Middle frontal gyrus (tissue), 1 donor: ENCODE measurements at regions not wholly inside any gene's neighbourhood (a gene's known extent, or its start where the extent isn't known, plus 50 kb on each side); places are given as distances from the start of the nearest gene placed in this dataset.

Experiments
- DNase-seq: peaks from one replicate; pipeline ENCODE4 v3.0.0-alpha.2; 2015; ENCODE audit warnings: low spot score; ENCODE audit errors: extremely low spot score

GRCh38 chr9:82539856-82540579, 522.9 kb downstream of the RASEF start:
- DNase-seq, result no peak

- DNase-seq, result no peak
These were observed 519.2 kb downstream of the RASEF start for GRCh38 chr9:82543726-82544125.

- no peak for DNase-seq
These were observed 516.8 kb downstream of the RASEF start for GRCh38 chr9:82546136-82546535.

- DNase-seq, result no peak
These were observed 514.9 kb downstream of the RASEF start for GRCh38 chr9:82547995-82548394.

GRCh38 chr9:82549174-82549821, 513.6 kb downstream of the RASEF start:
- DNase-seq, result no peak

GRCh38 chr9:82552784-82553183, 510.2 kb downstream of the RASEF start:
- no peak for DNase-seq

GRCh38 chr9:82553654-82554366, 509.1 kb downstream of the RASEF start:
- DNase-seq, result no peak

- DNase-seq, result no peak
These were observed 508.6 kb downstream of the RASEF start for GRCh38 chr9:82554381-82554780.

- no peak for DNase-seq
These were observed 507.9 kb downstream of the RASEF start for GRCh38 chr9:82555031-82555430.

GRCh38 chr9:82555431-82556051, 507.4 kb downstream of the RASEF start:
- DNase-seq, result no peak

- DNase-seq, result no peak
These were observed 504.6 kb downstream of the RASEF start for GRCh38 chr9:82558346-82558745.

- no peak for DNase-seq
These were observed 503.9 kb downstream of the RASEF start for GRCh38 chr9:82558855-82559630.

GRCh38 chr9:82560036-82560435, 502.9 kb downstream of the RASEF start:
- DNase-seq, result no peak

GRCh38 chr9:82560457-82560904, 502.5 kb downstream of the RASEF start:
- no peak for DNase-seq

- no peak for DNase-seq
These were observed 499.8 kb downstream of the RASEF start for GRCh38 chr9:82563094-82563493.

- DNase-seq, result no peak
These were observed 499.1 kb downstream of the RASEF start for GRCh38 chr9:82563841-82564240.

GRCh38 chr9:82565188-82565969, 497.6 kb downstream of the RASEF start:
- no peak for DNase-seq

- DNase-seq, result no peak
These were observed 495.0 kb downstream of the RASEF start for GRCh38 chr9:82567953-82568352.

GRCh38 chr9:82570226-82570625, 492.7 kb downstream of the RASEF start:
- no peak for DNase-seq

GRCh38 chr9:82571540-82571939, 491.4 kb downstream of the RASEF start:
- no peak for DNase-seq
